GM21529 (cell line): ENCODE measurements at regions not wholly inside any gene's neighbourhood (a gene's known extent, or its start where the extent isn't known, plus 50 kb on each side); places are given as distances from the start of the nearest gene placed in this dataset.
"Not testable (repeated sequence)": the region's sequence is repeated elsewhere in the genome, so short reads cannot be mapped to it uniquely, and the experiment has no call there.

Experiments used
- ATAC-seq: cut with Tn5 transposase; IDR thresholded peaks from one replicate; pipeline ENCODE4 v1.9.1; 2021; ENCODE audit not compliant: unreplicated experiment

DNA sequence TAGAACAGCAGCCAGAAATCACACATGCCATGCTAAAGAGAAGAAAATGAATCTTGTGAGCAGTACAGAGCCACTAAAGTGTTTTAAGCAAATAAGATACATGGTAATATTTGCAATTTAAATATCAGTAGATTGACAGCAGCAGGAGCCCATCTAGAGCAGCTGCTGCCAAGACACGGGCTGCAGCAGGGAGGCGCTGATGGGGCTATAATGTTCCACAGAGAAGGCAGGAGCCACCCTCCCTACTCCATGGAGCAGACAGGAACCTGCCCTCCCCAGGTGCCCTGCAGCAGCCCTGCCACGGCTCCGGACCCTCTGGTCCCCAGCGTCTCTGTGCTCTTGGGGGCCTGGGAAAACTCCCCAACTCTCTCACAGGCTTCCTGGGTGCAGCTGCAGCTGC lies 224.1 kb upstream of the ISL1 start:
- ATAC-seq: no peak

DNA sequence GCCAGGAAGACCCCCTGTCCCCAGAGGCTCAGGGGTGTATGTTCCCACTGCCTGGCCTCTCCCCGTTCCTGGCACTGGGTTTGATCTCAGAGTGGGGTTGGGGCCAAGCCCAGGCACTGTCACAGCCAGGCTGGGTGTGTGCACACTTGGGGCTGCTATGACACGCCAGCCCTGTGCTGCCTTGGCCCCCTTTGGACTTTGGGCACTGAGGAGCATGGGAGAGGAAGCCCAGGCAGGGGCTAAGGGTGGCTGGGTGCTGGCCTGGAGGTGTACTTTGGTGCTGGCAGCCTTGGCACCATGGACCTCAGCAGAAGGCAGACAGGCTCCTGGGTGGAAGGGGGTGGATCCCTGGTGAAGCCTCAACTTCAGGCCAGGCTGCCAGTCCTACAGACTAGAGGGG lies 223.6 kb upstream of the ISL1 start:
- no peak for ATAC-seq

DNA sequence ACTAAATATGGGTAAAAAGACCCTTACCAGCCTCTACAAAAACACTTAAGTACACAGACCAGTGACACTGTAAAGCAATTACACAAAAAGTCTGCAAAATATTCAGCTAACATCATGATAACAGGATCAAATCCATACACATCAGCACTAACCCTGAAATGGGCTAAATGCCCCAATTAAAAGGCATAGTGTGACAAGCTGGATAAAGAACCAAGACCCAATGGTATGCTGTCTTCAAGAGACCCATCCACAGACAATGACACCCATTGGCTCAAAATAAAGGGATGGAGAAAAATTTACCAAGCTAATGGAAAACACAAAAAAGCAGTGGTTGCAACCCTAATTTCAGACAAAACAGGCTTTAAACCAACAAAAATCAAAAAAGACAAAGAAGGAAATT lies 221.0 kb upstream of the ISL1 start:
- ATAC-seq: no peak

DNA sequence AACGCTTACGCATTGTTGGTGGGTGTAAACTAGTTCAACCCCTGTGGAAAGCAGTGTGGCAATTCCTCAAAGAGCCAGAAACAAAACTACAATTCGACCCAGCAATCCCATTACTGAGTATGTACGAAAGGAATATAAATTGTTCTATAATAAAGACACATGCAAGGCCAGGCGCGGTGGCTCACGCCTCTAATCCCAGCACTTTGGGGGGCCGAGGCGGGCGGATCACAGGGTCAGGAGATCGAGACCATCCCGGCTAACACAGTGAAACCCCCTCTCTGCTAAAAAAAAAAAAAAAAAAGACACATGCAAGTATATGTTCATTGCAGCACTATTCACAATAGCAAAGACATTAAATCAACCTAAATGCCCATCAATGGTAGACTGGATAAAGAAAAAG lies 217.6 kb upstream of the ISL1 start:
- ATAC-seq: not testable (repeated sequence)

DNA sequence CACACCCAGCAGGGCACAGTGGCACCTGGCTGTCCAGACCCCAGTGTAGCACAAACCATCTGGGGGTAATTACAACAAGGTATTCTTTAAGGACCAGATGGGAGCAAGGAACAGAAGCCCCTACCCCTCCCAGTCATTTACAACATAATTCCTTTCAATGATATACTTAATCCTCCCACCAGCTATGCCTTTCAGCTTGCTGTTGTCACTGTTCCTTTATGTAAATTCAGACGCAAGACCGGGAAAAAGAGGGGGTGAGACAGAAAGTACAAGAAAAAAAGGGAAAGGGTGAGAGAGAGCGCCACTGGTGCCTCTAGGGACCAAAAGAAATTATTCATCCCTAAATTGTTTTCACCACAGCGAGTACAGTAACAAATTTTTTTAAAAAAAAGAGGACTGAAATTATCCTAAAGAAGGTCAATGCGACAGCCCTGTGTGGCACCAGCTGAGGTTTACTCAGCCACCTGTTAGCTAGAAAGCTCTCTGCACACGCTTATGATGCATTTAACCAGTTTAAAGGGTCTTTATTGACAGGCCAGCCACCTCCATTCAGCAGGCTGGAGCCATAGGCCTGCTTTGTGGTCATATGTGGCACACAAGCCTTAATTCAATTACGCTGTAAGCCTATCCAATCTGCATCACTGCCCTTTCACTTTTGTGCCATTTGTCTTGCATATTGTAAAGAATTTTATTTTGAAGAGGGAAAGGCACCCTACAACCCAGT lies 210.2 kb upstream of the ISL1 start:
- no peak for ATAC-seq

DNA sequence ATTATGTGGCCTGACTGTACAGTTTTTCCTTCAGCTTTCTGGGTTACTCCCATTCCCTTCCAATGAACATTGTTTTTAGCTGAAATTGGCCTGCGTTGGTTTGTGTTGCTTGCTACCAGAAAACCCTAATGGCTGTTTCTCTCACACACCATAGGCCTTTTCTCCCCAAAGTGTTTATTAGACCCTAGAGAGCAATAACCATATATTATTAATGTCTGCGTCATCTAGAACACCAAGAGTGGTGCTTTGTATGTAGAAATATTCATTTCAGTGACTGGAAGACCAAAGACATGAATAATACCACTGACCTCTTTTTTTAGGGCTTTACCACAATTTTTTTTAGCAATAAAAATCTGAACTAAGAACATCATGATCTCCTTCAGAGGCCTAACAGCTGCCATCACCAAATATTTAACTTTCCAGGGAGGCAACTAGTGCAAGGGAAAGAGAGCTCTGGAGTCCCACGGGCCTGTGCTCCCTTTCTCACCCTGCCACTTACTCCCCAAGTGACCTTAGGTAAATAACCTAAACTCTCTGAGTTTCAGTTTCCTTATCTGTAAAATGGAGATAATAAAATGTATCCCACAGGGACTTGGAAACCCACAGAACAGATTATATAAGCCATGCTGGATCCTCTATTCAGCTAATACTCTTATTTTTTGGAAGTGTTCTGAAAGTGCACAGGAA lies 201.9 kb upstream of the ISL1 start:
- ATAC-seq: no peak

DNA sequence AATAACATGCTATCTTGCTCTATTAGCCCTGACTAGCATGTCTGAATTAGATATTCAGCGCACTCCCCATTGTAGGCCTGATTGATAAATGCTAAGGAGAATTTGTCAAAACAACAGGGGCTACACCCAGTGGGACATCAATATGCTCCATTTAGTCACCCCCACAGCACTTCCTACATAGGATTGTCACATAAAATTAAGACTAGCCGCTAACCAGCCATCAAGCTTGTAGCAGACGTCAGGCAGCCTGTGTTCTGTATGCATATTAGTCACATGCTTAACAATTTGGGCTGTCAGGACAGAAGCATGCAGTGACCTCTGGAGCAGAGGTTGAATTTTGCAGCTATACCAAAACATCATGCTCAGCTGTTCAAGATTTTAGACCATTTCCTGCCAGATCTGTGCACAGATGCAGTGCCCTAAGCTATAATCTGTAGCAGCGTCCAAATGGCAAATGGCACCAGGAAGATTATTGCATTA lies 197.4 kb upstream of the ISL1 start:
- ATAC-seq: no peak

DNA sequence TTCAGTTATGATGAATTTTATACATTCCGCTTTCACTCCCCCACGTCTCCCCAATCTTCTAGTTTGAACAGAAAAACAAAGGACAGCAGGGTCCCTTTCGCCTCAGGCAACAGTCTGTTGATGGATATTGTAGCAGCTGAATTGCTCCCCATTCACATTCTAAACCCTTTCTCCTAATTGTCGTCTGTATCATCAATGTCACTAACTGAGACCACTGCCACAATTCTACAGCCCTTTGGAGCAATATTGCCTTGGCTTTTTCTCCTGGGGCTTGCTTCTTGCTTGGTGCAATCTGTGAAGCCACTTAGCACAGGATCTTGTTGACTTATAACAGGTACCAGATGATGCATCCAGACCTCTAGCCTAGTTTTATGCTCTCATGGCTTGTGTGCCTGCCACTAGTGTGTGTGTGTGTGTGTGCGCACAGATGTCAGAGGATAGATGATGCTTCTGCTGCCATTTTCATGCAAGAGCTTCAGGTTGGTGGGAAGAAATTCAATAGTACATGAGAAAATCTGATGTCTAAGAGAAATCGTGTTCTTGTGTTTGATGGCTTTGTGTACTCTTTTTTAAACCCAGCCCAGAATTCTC lies 195.2 kb upstream of the ISL1 start:
- ATAC-seq: no peak

DNA sequence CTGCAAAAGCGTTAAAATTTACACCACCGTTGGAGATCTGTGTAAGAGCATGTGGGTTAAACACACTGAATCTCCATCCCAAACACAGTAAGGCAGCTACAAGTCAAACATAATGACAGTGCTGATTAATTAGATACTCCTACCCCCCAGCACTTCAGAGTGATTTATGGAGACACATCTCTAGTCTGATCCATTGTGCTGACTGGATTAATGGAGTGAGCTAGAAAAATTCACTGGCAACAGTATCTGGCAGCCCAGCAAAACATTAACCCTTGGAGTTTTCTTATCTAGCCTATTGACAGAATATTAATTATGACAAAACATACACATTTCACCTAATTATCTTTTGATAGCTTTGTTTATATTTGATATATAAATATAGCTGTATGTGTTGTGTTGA lies 188.6 kb upstream of the ISL1 start:
- no peak for ATAC-seq

DNA sequence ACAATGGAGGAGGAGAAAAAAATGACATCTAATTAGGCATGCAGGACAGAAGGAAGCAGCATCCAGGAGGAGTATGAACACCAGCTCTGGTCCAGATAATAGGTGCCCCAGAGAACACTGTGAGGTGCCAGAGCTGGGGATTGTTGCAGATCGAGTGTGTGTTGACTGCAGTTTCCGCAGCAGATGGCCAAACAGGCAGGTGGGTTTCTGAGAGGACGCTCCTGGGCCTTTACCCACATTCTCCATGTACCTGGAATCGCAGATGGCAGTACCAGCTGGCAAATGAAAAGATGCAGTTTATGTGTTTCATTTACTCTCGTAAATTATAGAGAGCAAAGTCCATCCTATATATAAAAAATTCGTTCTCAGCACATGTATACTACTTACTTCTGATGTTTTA lies 182.2 kb upstream of the ISL1 start:
- no peak for ATAC-seq

DNA sequence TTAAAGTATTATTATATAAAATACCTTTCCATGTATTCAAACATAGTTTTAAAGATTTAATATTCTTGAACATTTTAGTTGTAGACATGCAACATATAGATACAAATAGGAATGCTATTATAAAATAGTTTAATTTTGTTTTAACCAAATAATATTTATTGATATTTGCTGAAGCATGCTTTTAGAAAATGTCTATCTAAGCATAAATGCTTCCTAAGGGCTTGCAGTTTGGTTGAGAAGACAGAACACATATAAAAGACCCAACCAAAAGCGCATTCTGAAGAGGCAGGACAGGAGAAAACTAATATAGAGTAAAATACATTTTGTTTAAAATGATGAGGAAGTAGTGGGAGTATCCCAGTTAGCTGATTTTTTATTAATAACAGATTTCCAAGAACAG lies 181.5 kb upstream of the ISL1 start:
- ATAC-seq: no peak

DNA sequence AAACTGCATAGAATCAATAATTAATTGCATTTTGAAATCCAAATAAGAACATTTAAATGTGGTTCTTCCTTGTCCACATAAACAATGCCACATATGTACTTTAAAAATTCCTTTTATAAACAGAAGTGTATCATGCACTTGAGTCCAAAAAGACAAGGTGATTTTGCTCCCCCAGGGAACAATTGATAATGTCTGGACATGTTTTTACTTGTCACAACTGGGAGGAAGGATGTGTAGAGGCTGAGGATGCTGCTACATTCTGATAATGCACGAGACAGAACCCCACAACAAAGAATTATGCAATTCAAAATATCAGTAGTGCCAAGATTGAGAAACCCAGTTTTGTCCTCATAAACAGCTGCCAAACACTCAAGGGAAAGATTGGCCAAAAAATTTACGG lies 181.1 kb upstream of the ISL1 start:
- ATAC-seq: no peak

DNA sequence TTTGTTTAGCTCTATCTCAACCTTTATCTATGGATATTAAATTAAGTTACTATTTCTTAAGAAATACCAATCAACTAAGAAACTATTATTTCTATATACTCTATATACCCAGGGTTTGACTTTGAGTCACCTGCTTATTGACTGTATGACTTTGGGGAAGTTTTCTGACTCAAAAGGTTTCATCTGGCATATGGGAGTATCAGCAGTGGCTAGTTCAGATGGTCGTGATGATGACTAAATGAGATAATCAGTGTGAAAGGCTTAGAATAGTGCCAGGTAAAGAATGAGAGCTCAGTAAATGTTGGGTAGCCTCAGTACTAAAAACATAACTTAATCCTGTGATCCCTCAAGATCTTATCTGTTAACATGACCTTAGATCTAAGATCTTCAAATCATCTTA lies 179.7 kb upstream of the ISL1 start:
- no peak for ATAC-seq

DNA sequence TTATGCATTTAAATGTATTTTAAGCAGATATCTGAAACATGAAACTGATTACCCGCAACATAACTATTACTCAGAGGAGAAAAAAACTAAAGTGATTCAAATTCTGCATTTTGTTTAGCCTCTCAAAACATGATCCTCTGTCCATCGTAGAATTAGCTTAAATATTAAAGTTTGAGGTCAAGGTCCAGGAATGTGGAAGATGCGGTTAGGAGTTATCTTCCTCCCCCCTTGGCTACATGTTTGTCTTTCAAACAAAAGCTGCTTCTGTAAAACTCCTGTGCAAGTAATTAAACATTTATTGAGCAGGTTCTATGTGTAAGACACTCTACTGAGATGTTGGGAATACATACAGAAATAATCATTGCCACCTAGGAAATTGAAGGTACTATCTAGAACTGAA lies 175.0 kb upstream of the ISL1 start:
- no peak for ATAC-seq

DNA sequence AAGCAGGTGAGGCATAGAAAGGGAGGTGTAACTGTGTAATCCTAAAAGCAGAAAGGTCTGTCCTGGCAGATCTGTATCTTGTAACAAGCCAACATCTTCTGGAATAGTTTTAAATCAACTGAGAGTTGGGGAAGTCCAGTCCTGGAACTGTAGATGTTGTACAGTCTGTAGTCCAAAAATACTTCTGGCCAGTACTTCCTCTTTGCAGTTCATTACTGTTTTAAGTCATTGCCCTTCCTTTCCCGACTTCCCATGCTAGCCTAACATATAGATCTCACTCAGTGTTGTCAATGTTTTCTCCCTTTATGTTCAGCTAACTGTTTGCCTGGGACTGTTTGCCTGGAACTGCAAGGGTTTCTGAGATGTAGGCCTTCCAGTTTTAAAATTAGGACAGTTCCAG lies 168.5 kb upstream of the ISL1 start:
- ATAC-seq: no peak

DNA sequence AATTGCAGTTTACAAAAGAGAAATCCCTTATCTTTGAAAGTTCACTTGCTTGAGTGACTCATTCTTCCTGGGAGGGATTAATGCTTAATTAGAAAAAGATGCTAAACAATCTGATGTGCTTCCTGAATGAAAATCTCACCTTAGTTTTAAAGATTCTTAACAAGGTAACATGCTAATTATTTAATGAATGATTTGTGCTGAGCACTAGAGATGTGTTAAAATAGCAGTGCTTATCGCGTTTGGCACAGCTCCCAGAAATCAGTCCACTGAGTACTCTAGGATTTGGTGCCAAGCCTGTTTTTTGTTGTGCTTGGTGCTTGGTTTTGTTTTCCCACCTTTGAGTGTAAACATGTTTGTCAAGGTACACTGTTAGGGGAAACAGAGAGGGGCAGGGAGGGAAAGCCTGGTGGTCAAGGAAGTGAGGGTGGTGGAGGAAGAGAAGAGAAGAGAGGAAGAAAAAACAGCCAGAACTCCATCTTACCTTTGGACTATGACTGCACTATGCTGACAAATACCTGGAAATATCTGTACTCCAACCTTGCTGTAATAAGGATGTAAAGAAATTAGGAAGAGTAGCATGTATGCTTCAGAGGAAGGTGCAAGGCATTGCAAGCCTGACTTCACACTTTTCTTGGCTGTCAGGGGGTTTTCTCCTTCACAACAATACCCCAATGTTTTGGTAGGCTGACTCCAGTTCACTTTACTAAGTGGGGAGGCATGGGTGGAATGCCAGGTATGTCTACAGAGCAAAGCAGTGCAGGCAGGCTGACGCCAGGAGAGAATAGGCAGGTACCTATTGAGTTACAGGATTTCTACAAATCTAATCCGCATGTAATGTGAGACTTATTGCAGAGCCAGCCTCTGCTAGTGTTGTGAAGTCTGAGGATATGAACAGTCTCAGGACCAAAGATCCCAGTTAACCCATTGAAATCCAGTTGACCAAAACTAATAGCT lies 157.2 kb upstream of the ISL1 start:
- ATAC-seq: no peak

DNA sequence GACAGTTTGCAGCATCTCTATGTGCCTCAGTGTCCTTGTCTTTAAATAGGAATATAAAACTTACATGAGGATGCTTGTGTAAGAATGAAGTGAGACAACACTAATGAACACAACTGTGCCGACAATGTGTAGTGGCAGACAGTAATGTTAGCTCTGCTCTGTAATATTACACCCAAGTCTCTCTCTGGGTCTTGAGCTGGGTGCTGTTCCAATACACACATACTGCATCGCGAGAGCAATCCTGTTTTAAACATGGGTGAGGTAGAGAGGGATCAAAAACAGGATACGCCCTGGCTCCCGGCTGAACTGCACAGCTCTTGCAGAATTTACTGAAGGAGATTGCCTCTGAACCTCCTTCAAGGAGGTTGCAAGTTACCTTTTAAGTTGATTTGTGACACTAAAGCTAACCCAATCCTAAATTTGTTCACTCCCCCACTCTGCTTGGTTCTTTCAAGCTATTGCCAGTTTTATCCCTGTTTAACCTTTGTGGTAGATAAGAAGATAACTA lies 155.2 kb upstream of the ISL1 start:
- ATAC-seq: no peak

DNA sequence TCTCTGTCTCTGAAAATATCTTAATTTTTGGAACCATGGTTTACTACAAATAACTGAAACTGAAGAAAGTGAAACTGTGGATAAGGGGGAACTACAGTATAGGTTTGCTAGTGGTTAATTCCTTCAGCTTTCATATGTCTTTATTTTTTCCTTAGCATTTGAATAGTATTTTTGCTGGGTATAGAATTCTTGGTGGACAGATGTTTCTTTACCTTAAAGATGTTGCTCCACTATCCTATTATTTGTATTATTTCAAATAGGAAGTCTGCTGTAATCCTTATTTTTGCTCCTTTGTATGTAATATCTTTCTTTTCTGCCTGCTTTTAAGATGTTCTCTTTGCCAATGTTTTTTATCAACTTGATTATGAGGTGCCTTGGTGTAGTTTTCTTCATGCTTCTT lies 152.9 kb upstream of the ISL1 start:
- no peak for ATAC-seq

DNA sequence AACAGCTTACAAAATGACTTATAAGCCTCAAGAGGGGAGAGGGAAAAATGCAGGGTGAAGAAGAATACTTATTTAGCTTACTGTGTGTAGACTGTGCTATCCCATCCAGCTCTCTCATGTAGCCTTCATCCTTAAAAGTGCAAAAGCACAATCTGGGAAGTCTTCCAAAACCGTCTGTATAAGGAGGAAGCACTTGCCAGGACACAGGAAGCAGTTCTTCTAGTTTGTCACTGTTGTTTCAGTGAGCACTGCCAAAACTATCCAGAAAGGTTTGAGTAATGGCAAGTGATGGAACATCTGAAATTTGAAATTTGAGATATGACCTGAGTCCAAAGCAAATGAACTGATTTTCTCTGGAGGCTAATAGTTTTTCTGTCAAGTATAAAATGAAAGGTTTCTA lies 140.8 kb upstream of the ISL1 start:
- no peak for ATAC-seq

DNA sequence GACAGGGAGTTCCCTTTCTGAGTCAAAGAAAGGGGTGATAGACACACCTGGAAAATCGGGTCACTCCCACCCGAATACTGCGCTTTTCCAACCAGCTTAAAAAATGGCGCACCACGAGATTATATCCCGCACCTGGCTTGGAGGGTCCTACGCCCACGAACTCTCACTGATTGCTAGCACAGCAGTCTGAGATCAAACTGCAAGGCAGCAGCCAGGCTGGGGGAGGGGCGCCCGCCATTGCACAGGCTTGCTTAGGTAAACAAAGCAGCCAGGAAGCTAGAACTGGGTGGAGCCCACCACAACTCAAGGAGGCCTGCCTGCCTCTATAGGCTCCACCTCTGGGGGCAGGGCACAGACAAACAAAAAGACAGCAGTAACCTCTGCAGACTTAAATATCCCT lies 132.3 kb upstream of the ISL1 start:
- ATAC-seq: not testable (repeated sequence)

DNA sequence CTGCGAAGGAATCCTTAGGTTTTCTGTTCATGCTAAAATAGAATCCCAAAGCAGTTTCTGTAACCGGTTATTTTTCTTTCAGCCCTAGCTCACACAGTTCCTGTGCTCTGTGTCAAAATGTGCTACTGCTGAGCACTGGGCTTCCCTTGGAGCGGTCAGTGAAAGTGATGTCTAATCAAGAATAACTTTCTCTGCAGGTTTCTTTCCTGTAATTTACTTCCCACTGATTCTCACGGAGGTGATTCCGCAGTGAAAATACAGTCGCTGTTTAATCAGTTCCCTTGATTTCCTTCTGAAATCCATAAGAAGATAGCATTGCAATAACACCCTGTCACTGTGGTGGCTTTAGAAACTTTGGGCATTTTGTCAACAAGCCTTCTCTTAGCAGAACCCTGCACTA lies 112.0 kb upstream of the ISL1 start:
- no peak for ATAC-seq
